ENCODE measurements at regions not wholly inside any gene's neighbourhood (a gene's known extent, or its start where the extent isn't known, plus 50 kb on each side); places are given as distances from the start of the nearest gene placed in this dataset.

GRCh38 chr16:59988591-59988990 is 1254.5 kb upstream of the GOT2 start:
- Histone ChIP-seq H2AFZ (ENCODE audit: low read length) (no peak overlapping the region), H3K9me3 (ENCODE audit: low read length) (no peaks in the 10 kb centered on the region), H3K4me2 (ENCODE audit: low read length) (no peak overlapping the region), H3K9ac (ENCODE audit: low read length) (no peak overlapping the region), H4K20me1 (ENCODE audit: low read length) (no peaks in the 10 kb centered on the region), H3K4me1 (ENCODE audit: insufficient read depth, low read length) (no peaks in the 10 kb centered on the region), H3K9me2 (replicated peaks; ENCODE audit: low read length) (no peaks in the 10 kb centered on the region), H3F3A (ENCODE audit: low read length, unreplicated experiment) (no peaks in the 10 kb centered on the region), H3K27ac (ENCODE audit: low read length) (no peak overlapping the region), H3K4me3 (ENCODE audit: low read length) (no peak overlapping the region), H3K36me3 (ENCODE audit: low read depth, low read length) (no peaks in the 10 kb centered on the region), H3K27me3 (ENCODE audit: low read length) (no peaks in the 10 kb centered on the region), H3K79me2 (ENCODE audit: low read length) (no peaks in the 10 kb centered on the region)
- ChIA-PET CTCF (no interaction called here), POLR2A (ENCODE audit: unreplicated experiment) (no interaction called here)
- BruUV-seq (replicated peaks): no TSS peak
- ATAC-seq (no peak), DNase-seq (no peak)
- intact Hi-C loops (cut with micrococcal nuclease): no loop called here
- TF ChIP-seq EZH2phosphoT487 (IDR thresholded peaks at IDR 0.05; ENCODE audit: borderline replicate concordance, low read length): no peak
- TF ChIP-seq EZH2 (IDR thresholded peaks at IDR 0.05; ENCODE audit: low read length, unreplicated experiment): no peak
- no peak for TF ChIP-seq CTCF (conservative IDR thresholded peaks at IDR 0.05; ENCODE audit: low read depth, low read length)

GRCh38 chr16:59975953-59976352 is 1241.8 kb upstream of the GOT2 start:
- CTCF ChIA-PET: no interaction called here
- no peak overlapping the region for H3K27ac ChIP-seq (ENCODE audit: low read length)
- BruUV-seq (replicated peaks): no TSS peak

GRCh38 chr16:59973966-59974365 is 1239.8 kb upstream of the GOT2 start:
- CTCF ChIA-PET: no interaction called here
- Histone ChIP-seq H3K4me2 (ENCODE audit: low read length) (no peak overlapping the region), H3K27ac (ENCODE audit: low read length) (no peak overlapping the region), H3K9ac (ENCODE audit: low read length) (no peak overlapping the region), H3K79me2 (ENCODE audit: low read length) (no peaks in the 10 kb centered on the region), H4K20me1 (ENCODE audit: low read length) (no peaks in the 10 kb centered on the region), H3K9me3 (ENCODE audit: low read length) (no peaks in the 10 kb centered on the region), H3K27me3 (ENCODE audit: low read length) (no peaks in the 10 kb centered on the region), H3K4me1 (ENCODE audit: insufficient read depth, low read length) (no peaks in the 10 kb centered on the region), H3K36me3 (ENCODE audit: low read depth, low read length) (no peaks in the 10 kb centered on the region), H2AFZ (ENCODE audit: low read length) (no peak overlapping the region), H3K9me2 (replicated peaks; ENCODE audit: low read length) (no peaks in the 10 kb centered on the region), H3F3A (ENCODE audit: low read length, unreplicated experiment) (no peaks in the 10 kb centered on the region), H3K4me3 (ENCODE audit: low read length) (no peak overlapping the region)
- BruUV-seq (replicated peaks): no TSS peak
- intact Hi-C loops (cut with micrococcal nuclease): no loop called here
- peak; percentile 10 for DNase-seq
- POLR2A ChIA-PET (ENCODE audit: unreplicated experiment): no interaction called here
- ATAC-seq: no peak
- TF ChIP-seq EZH2phosphoT487 (IDR thresholded peaks at IDR 0.05; ENCODE audit: borderline replicate concordance, low read length) (no peak), CTCF (conservative IDR thresholded peaks at IDR 0.05; ENCODE audit: low read depth, low read length) (no peak), EZH2 (IDR thresholded peaks at IDR 0.05; ENCODE audit: low read length, unreplicated experiment) (no peak)

More at GRCh38 chr16:59975953-59976352, 1241.8 kb upstream of the GOT2 start:
- Histone ChIP-seq H3K4me2 (ENCODE audit: low read length) (no peak overlapping the region), H3K9me2 (replicated peaks; ENCODE audit: low read length) (no peaks in the 10 kb centered on the region), H3K79me2 (ENCODE audit: low read length) (no peaks in the 10 kb centered on the region), H3K36me3 (ENCODE audit: low read depth, low read length) (no peaks in the 10 kb centered on the region), H3K4me3 (ENCODE audit: low read length) (no peak overlapping the region), H3F3A (ENCODE audit: low read length, unreplicated experiment) (no peaks in the 10 kb centered on the region), H3K9ac (ENCODE audit: low read length) (no peak overlapping the region), H3K9me3 (ENCODE audit: low read length) (no peaks in the 10 kb centered on the region), H3K4me1 (ENCODE audit: insufficient read depth, low read length) (no peaks in the 10 kb centered on the region), H4K20me1 (ENCODE audit: low read length) (no peaks in the 10 kb centered on the region), H3K27me3 (ENCODE audit: low read length) (no peaks in the 10 kb centered on the region), H2AFZ (ENCODE audit: low read length) (no peak overlapping the region)
- ATAC-seq (no peak), DNase-seq (no peak)
- intact Hi-C loops (cut with micrococcal nuclease): no loop called here
- POLR2A ChIA-PET (ENCODE audit: unreplicated experiment): no interaction called here
- no peak for TF ChIP-seq EZH2phosphoT487 (IDR thresholded peaks at IDR 0.05; ENCODE audit: borderline replicate concordance, low read length)
- TF ChIP-seq EZH2 (IDR thresholded peaks at IDR 0.05; ENCODE audit: low read length, unreplicated experiment): no peak
- no peak for TF ChIP-seq CTCF (conservative IDR thresholded peaks at IDR 0.05; ENCODE audit: low read depth, low read length)

All from PC-3 (cell line).